CD14-positive monocyte (primary cell): ENCODE measurements at regions not wholly inside any gene's neighbourhood (a gene's known extent, or its start where the extent isn't known, plus 50 kb on each side); places are given as distances from the start of the nearest gene placed in this dataset.

ENCODE experiments used
- DNase-seq, 3 donors: peaks; one replicate each; pipeline ENCODE4 v3.0.0-alpha.2; 2011 to 2022
- H2AFZ ChIP-seq: 2 replicates; pipeline ENCODE4 v1.6.0; 2012; ENCODE audit warnings: mild to moderate bottlenecking, low read depth, low read length, inconsistent platforms; ENCODE audit not compliant: insufficient read depth, poor library complexity, severe bottlenecking
- H3K27ac ChIP-seq, 2 donors: 1 replicate in 1 of 2; 2 replicates in 1 of 2; pipeline ENCODE4 v1.5.1; 2012 to 2013; ENCODE audit warnings: low read length in 2 of 2, control low read depth in 1 of 2, inconsistent platforms in 1 of 2, low read depth in 1 of 2, mild to moderate bottlenecking in 1 of 2
- H3K27me3 ChIP-seq, 2 donors: one replicate each; pipeline versions ENCODE4 v1.6.0 to v1.6.1; 2011 to 2013; ENCODE audit warnings: low read length in 2 of 2; ENCODE audit not compliant: control insufficient read depth in 2 of 2, insufficient read depth in 2 of 2
- H3K36me3 ChIP-seq, 2 donors: replicated peaks in 1 of 2; 1 replicate in 1 of 2; 2 replicates in 1 of 2; pipeline versions ENCODE4 v1.5.1 to v1.6.1; 2012 to 2013; ENCODE audit warnings: low read length in 2 of 2, control low read depth in 1 of 2, inconsistent platforms in 1 of 2, mild to moderate bottlenecking in 1 of 2; ENCODE audit not compliant: insufficient read depth in 2 of 2, control insufficient read depth in 1 of 2
- H3K4me1 ChIP-seq, 2 donors: 1 replicate in 1 of 2; 2 replicates in 1 of 2; pipeline versions ENCODE4 v1.5.1 to v1.6.1; 2012 to 2013; ENCODE audit warnings: low read length in 2 of 2, control low read depth in 1 of 2, inconsistent platforms in 1 of 2, mild to moderate bottlenecking in 1 of 2, moderate library complexity in 1 of 2; ENCODE audit not compliant: insufficient read depth in 2 of 2, control insufficient read depth in 1 of 2
- H3K4me2 ChIP-seq: replicated peaks from 2 replicates; pipeline ENCODE3; 2012; ENCODE audit warnings: low read length, moderate library complexity, mild to moderate bottlenecking; ENCODE audit not compliant: poor library complexity, severe bottlenecking; ENCODE audit errors: extremely low read depth
- H3K4me3 ChIP-seq, 3 experiments: fragments of 200-600 bp in 1 of 3; sonication (generic) in 1 of 3; replicated peaks in 1 of 3; 1 replicate in 2 of 3; 2 replicates in 1 of 3; pipeline ENCODE4 v1.5.1; 2011 to 2013; ENCODE audit warnings: low read length in 3 of 3, mild to moderate bottlenecking in 3 of 3, control low read depth in 2 of 3, low read depth in 2 of 3, inconsistent platforms in 1 of 3, moderate library complexity in 1 of 3
- H3K79me2 ChIP-seq: 2 replicates; pipeline ENCODE4 v1.6.0; 2012; ENCODE audit warnings: mild to moderate bottlenecking, control low read depth, inconsistent platforms, low read length, moderate library complexity; ENCODE audit not compliant: insufficient read depth
- H3K9ac ChIP-seq: 2 replicates; pipeline ENCODE4 v1.6.0; 2017; ENCODE audit warnings: low read length, mild to moderate bottlenecking; ENCODE audit not compliant: insufficient read depth, poor library complexity, severe bottlenecking
- H3K9me3 ChIP-seq, 2 donors: replicated peaks in 1 of 2; 1 replicate in 1 of 2; 2 replicates in 1 of 2; pipeline versions ENCODE4 v1.5.1 to v1.6.1; 2012 to 2013; ENCODE audit warnings: low read length in 2 of 2, control low read depth in 1 of 2; ENCODE audit not compliant: control insufficient read depth in 1 of 2, insufficient read depth in 1 of 2
- H4K20me1 ChIP-seq: 2 replicates; pipeline ENCODE4 v1.6.0; 2012; ENCODE audit warnings: mild to moderate bottlenecking, low read length, control low read depth, moderate library complexity; ENCODE audit not compliant: insufficient read depth
- H3K27ac Mint-ChIP-seq, 7 donors: one replicate each; pipeline ENCODE4 v1.8.0; 2020; ENCODE audit warnings: mild to moderate bottlenecking in 7 of 7, mixed read lengths in 7 of 7, moderate library complexity in 6 of 7, inconsistent platforms in 2 of 7
- H3K27me3 Mint-ChIP-seq, 3 donors: one replicate each; pipeline ENCODE4 v1.8.0; 2021 to 2022; ENCODE audit warnings: low read depth in 3 of 3, mild to moderate bottlenecking in 3 of 3, mixed read lengths in 3 of 3, moderate library complexity in 3 of 3, inconsistent platforms in 1 of 3
- H3K36me3 Mint-ChIP-seq, 2 donors: one replicate each; pipeline ENCODE4 v1.8.0; 2020; ENCODE audit warnings: mixed read lengths in 2 of 2, inconsistent platforms in 1 of 2, mild to moderate bottlenecking in 1 of 2
- H3K4me1 Mint-ChIP-seq: one replicate; pipeline ENCODE4 v1.8.0; 2020; ENCODE audit warnings: mild to moderate bottlenecking, mixed read lengths
- H3K4me3 Mint-ChIP-seq, 2 donors: one replicate each; pipeline ENCODE4 v1.8.0; 2020; ENCODE audit warnings: mild to moderate bottlenecking in 2 of 2, mixed read lengths in 2 of 2, moderate library complexity in 1 of 2
- H3K9me3 Mint-ChIP-seq, 7 donors: one replicate each; pipeline ENCODE4 v1.8.0; 2020 to 2022; ENCODE audit warnings: mixed read lengths in 7 of 7, mild to moderate bottlenecking in 6 of 7, moderate library complexity in 6 of 7, inconsistent platforms in 2 of 7
- WGBS: methylation state at CpG from one replicate; pipeline ENCODE4 v1.1.5; 2013; ENCODE audit warnings: missing lambda C conversion rate; ENCODE audit not compliant: insufficient coverage; 5-methylcytosine and 5-hydroxymethylcytosine counted together
- intact Hi-C, 2 donors: fragments of 100-400 bp; cut with micrococcal nuclease; formaldehyde crosslinking; loops; one replicate each; pipeline versions ENCODE4 v1.15.0 to v1.15.1; 2023
- TF ChIP-seq, protein P1 (sequence below): fragments of 200-600 bp; IDR thresholded peaks from one replicate; pipeline ENCODE4 v1.8.0; 2022; ENCODE audit warnings: antibody characterized with exemption, mild to moderate bottlenecking

- Mint-ChIP-seq H3K4me1 (peaks cover 9% of the 10 kb centered on the region), H3K27me3 (peaks cover 0 to 2% (median 0%) of the 10 kb centered on the region in 3 donors), H3K9me3 (peaks cover 4 to 14% (median 10%) of the 10 kb centered on the region in 7 donors), H3K36me3 (no peaks in the 10 kb centered on the region), H3K27ac (peak overlapping the region in 1 of 7 donors; percentile 23), H3K4me3 (no peak overlapping the region)
- Histone ChIP-seq H3K79me2 (no peaks in the 10 kb centered on the region), H3K4me2 (no peak overlapping the region), H4K20me1 (no peaks in the 10 kb centered on the region), H2AFZ (no peak overlapping the region), H3K9me3 (peaks cover 0 to 2% of the 10 kb centered on the region in 2 donors), H3K4me1 (no peaks in the 10 kb centered on the region), H3K4me3 (no peak overlapping the region), H3K36me3 (no peaks in the 10 kb centered on the region), H3K27ac (no peak overlapping the region), H3K27me3 (no peaks in the 10 kb centered on the region), H3K9ac (no peak overlapping the region)
- intact Hi-C loops = no loop called here
- WGBS = 100% methylated on average over 1 of the region's 6 CpGs
- TF ChIP-seq, protein P1, sequence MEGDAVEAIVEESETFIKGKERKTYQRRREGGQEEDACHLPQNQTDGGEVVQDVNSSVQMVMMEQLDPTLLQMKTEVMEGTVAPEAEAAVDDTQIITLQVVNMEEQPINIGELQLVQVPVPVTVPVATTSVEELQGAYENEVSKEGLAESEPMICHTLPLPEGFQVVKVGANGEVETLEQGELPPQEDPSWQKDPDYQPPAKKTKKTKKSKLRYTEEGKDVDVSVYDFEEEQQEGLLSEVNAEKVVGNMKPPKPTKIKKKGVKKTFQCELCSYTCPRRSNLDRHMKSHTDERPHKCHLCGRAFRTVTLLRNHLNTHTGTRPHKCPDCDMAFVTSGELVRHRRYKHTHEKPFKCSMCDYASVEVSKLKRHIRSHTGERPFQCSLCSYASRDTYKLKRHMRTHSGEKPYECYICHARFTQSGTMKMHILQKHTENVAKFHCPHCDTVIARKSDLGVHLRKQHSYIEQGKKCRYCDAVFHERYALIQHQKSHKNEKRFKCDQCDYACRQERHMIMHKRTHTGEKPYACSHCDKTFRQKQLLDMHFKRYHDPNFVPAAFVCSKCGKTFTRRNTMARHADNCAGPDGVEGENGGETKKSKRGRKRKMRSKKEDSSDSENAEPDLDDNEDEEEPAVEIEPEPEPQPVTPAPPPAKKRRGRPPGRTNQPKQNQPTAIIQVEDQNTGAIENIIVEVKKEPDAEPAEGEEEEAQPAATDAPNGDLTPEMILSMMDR = no peak
- no peak for DNase-seq
These were observed 92.0 kb downstream of the ETS2 start for GRCh38 chr21:38897532-38898421.

GRCh38 chr21:38894899-38895298 is 89.2 kb downstream of the ETS2 start:
- H3K36me3 ChIP-seq = no peaks in the 10 kb centered on the region
- H2AFZ ChIP-seq = no peak overlapping the region
- peaks cover 9% of the 10 kb centered on the region for H3K4me1 Mint-ChIP-seq
- TF ChIP-seq, protein P1 = no peak
- H3K27ac Mint-ChIP-seq = peak overlapping the region in 1 of 7 donors; percentile 82
- H3K4me3 ChIP-seq = no peak overlapping the region
- H3K4me2 ChIP-seq = no peak overlapping the region
- H3K27ac ChIP-seq = no peak overlapping the region
- no peaks in the 10 kb centered on the region for H3K27me3 ChIP-seq
- intact Hi-C loops = no loop called here
- no peaks in the 10 kb centered on the region for H3K36me3 Mint-ChIP-seq
- no peaks in the 10 kb centered on the region for H3K79me2 ChIP-seq
- H3K9me3 Mint-ChIP-seq = peaks cover 6 to 14% (median 8%) of the 10 kb centered on the region in 7 donors
- peaks cover 0 to 2% (median 0%) of the 10 kb centered on the region in 3 donors for H3K27me3 Mint-ChIP-seq
- no peak overlapping the region for H3K9ac ChIP-seq
- no peaks in the 10 kb centered on the region for H3K9me3 ChIP-seq
- H3K4me1 ChIP-seq = no peaks in the 10 kb centered on the region
- no peak for DNase-seq
- 100% methylated on average over 3 of the region's 3 CpGs for whole genome bisulfite sequencing
- no peak overlapping the region for H3K4me3 Mint-ChIP-seq
- H4K20me1 ChIP-seq = no peaks in the 10 kb centered on the region
